Gastrocnemius medialis (tissue), 4 donors: ENCODE measurements at regions not wholly inside any gene's neighbourhood (a gene's known extent, or its start where the extent isn't known, plus 50 kb on each side); places are given as distances from the start of the nearest gene placed in this dataset.
"Not testable (repeated sequence)": the region's sequence is repeated elsewhere in the genome, so short reads cannot be mapped to it uniquely, and the experiment has no call there.

ENCODE experiments used
- ATAC-seq, 2 donors: fragments of 150-250 bp; one replicate each; pipeline ENCODE4 v1.9.1; 2016
- DNase-seq, 2 donors: peaks; one replicate each; pipeline ENCODE4 v3.0.0-alpha.2; 2019
- H3K27ac ChIP-seq, 4 donors: fragments of 200-600 bp; sonication (generic); 1 replicate in 1 of 4; 2 replicates in 3 of 4; pipeline ENCODE4 v1.5.1; 2016 to 2018; ENCODE audit warnings: mild to moderate bottlenecking in 2 of 4, moderate library complexity in 1 of 4
- H3K27me3 ChIP-seq, 3 donors: fragments of 200-600 bp; sonication (generic) in 2 of 3; 1 replicate in 1 of 3; 2 replicates in 2 of 3; pipeline versions ENCODE4 v1.5.1 to v1.6.0; 2016 to 2019; ENCODE audit warnings: mild to moderate bottlenecking in 1 of 3, moderate library complexity in 1 of 3
- H3K36me3 ChIP-seq, 2 donors: fragments of 200-600 bp; sonication (generic) in 1 of 2; one replicate each; pipeline ENCODE4 v1.5.1; 2017 to 2018
- H3K4me1 ChIP-seq, 2 donors: fragments of 200-600 bp; sonication (generic) in 1 of 2; one replicate each; pipeline ENCODE4 v1.5.1; 2016 to 2017; ENCODE audit warnings: mild to moderate bottlenecking in 2 of 2
- H3K4me3 ChIP-seq, 4 donors: fragments of 200-600 bp; sonication (generic) in 3 of 4; 1 replicate in 1 of 4; 2 replicates in 3 of 4; pipeline ENCODE4 v1.5.1; 2016 to 2019; ENCODE audit warnings: mild to moderate bottlenecking in 2 of 4
- H3K9me3 ChIP-seq, 3 donors: fragments of 200-600 bp; sonication (generic) in 2 of 3; 1 replicate in 1 of 3; 2 replicates in 2 of 3; pipeline ENCODE4 v1.5.1; 2016 to 2019
- CTCF ChIP-seq, 5 experiments: fragments of 450-650 bp in 3 of 5; fragments of 200-600 bp in 2 of 5; sonication (generic) in 2 of 5; IDR thresholded peaks in 4 of 5; conservative IDR thresholded peaks in 1 of 5; 1 replicate in 4 of 5; 2 replicates in 1 of 5; pipeline ENCODE4 v1.5.1; 2016 to 2019; ENCODE audit warnings: antibody characterized with exemption in 5 of 5, mild to moderate bottlenecking in 3 of 5, moderate library complexity in 3 of 5
- POLR2A ChIP-seq, 2 donors: fragments of 450-650 bp; IDR thresholded peaks; one replicate each; pipeline ENCODE4 v1.6.1; 2017; ENCODE audit warnings: antibody characterized with exemption in 2 of 2, mild to moderate bottlenecking in 2 of 2, moderate library complexity in 2 of 2
- in situ Hi-C, 4 donors: fragments of 200-750 bp; cut with MboI; loops; one replicate each; pipeline versions ENCODE4 v1.15.0 to v1.8.0; 2017; ENCODE audit warnings: low sequenced_read_pairs in 4 of 4
- intact Hi-C: fragments of 100-400 bp; cut with DNase I; formaldehyde crosslinking; loops from one replicate; pipeline ENCODE4 v1.15.1; 2023; ENCODE audit warnings: low total_unique reads

GRCh38 chr11:34727228-34727737, 106.4 kb downstream of the EHF start:
- no peaks in the 10 kb centered on the region for H3K36me3 ChIP-seq
- no peaks in the 10 kb centered on the region for H3K9me3 ChIP-seq
- ATAC-seq = no peak
- DNase-seq = no peak
- intact Hi-C loops (no loop called here), in situ Hi-C loops (no loop called here)
- H3K4me3 ChIP-seq = no peak overlapping the region
- H3K4me1 ChIP-seq = no peaks in the 10 kb centered on the region
- H3K27ac ChIP-seq = no peak overlapping the region
- TF ChIP-seq POLR2A (IDR thresholded peaks at IDR 0.05) (no peak), CTCF (IDR thresholded peaks at IDR 0.05 in 4 of 5, conservative IDR thresholded peaks at IDR 0.05 in 1 of 5) (no peak)
- no peaks in the 10 kb centered on the region for H3K27me3 ChIP-seq

- TF ChIP-seq CTCF (IDR thresholded peaks at IDR 0.05 in 4 of 5, conservative IDR thresholded peaks at IDR 0.05 in 1 of 5) = no peak
- H3K4me1 ChIP-seq = no peaks in the 10 kb centered on the region
- no peak for DNase-seq
- in situ Hi-C loops (no loop called here), intact Hi-C loops (no loop called here)
- no peaks in the 10 kb centered on the region for H3K36me3 ChIP-seq
- no peaks in the 10 kb centered on the region for H3K9me3 ChIP-seq
- H3K4me3 ChIP-seq = no peak overlapping the region
- no peaks in the 10 kb centered on the region for H3K27me3 ChIP-seq
- H3K27ac ChIP-seq = no peak overlapping the region
- ATAC-seq = no peak
These were observed 104.1 kb downstream of the EHF start for GRCh38 chr11:34724973-34725372.

- H3K4me1 ChIP-seq = no peaks in the 10 kb centered on the region
- intact Hi-C loops (no loop called here), in situ Hi-C loops (no loop called here)
- H3K4me3 ChIP-seq = no peak overlapping the region
- H3K9me3 ChIP-seq = no peaks in the 10 kb centered on the region
- ATAC-seq (no peak), DNase-seq (no peak)
- H3K27me3 ChIP-seq = no peaks in the 10 kb centered on the region
- no peaks in the 10 kb centered on the region for H3K36me3 ChIP-seq
- TF ChIP-seq POLR2A (IDR thresholded peaks at IDR 0.05) (no peak), CTCF (IDR thresholded peaks at IDR 0.05 in 4 of 5, conservative IDR thresholded peaks at IDR 0.05 in 1 of 5) (no peak)
- no peak overlapping the region for H3K27ac ChIP-seq
These were observed 100.8 kb downstream of the EHF start for GRCh38 chr11:34721646-34722045.

- in situ Hi-C loops = no loop called here
- H3K4me1 ChIP-seq = no peaks in the 10 kb centered on the region
- no peaks in the 10 kb centered on the region for H3K9me3 ChIP-seq
- H3K27ac ChIP-seq = no peak overlapping the region
- TF ChIP-seq POLR2A (IDR thresholded peaks at IDR 0.05) = no peak
- no peak for TF ChIP-seq CTCF (IDR thresholded peaks at IDR 0.05 in 4 of 5, conservative IDR thresholded peaks at IDR 0.05 in 1 of 5)
- no peak overlapping the region for H3K4me3 ChIP-seq
- intact Hi-C loops = no loop called here
- ATAC-seq (no peak), DNase-seq (no peak)
- H3K27me3 ChIP-seq = no peaks in the 10 kb centered on the region
- H3K36me3 ChIP-seq = no peaks in the 10 kb centered on the region
These were observed 98.5 kb downstream of the EHF start for GRCh38 chr11:34719303-34719848.

- H3K27me3 ChIP-seq, DNase-seq, H3K27ac ChIP-seq, intact Hi-C loops, H3K4me1 ChIP-seq, H3K4me3 ChIP-seq, ATAC-seq, H3K9me3 ChIP-seq, H3K36me3 ChIP-seq, in situ Hi-C loops: not testable (repeated sequence)
These were observed 92.7 kb downstream of the EHF start for GRCh38 chr11:34713631-34714030.
